ENCODE measurements at regions not wholly inside any gene's neighbourhood (a gene's known extent, or its start where the extent isn't known, plus 50 kb on each side); places are given as distances from the start of the nearest gene placed in this dataset.

GRCh38 chr5:8070138-8070537, 201.2 kb downstream of the MTRR start:
- TF ChIP-seq POLR2AphosphoS5 (IDR thresholded peaks at IDR 0.05; ENCODE audit: low read depth, low read length) (no peak), POLR2A (IDR thresholded peaks at IDR 0.05; ENCODE audit: low read depth, low read length) (no peak)
